ENCODE measurements at regions not wholly inside any gene's neighbourhood (a gene's known extent, or its start where the extent isn't known, plus 50 kb on each side); places are given as distances from the start of the nearest gene placed in this dataset.
"Not testable (repeated sequence)": the region's sequence is repeated elsewhere in the genome, so short reads cannot be mapped to it uniquely, and the experiment has no call there.

DNA sequence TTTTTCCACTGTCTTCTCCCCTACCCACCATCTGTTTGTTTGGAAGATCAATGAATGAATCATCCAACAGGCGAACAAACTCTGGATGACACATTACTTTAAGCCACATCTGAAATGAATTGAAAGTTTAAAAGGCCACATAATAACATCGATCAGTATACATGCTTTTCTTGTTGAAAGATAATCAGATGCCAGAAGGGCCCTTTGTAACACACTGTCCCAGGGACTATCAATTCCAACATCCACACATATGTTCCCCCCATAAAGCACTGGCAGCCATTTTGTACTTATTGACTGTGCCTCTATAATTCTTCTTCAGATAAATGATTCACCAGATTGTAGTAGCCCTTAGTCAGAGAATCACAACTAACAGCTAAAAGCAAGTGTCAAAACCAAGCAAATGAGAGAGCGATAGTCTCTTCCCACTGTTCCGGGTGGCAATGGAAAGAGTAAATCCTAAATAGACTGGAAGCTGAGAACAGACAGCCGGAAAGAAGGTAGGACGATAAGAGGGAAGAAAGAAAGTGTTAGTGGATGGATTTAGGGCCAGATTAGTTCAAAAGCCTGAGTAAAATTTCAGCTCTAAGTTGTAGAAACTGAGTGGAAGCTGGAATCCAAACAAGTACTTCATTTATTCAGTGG, 184.9 kb upstream of the TENT5A start:
- no peak for ATAC-seq
- intact Hi-C loops (cut with DNase I) = no loop called here

GRCh38 chr6:81934936-81935335, 182.5 kb upstream of the TENT5A start:
- DNase-seq (ENCODE audit: low spot score) = no peak
- no peak for ATAC-seq
- intact Hi-C loops (cut with DNase I) = no loop called here

More for the DNA sequence above, 184.9 kb upstream of the TENT5A start:
- DNase-seq (ENCODE audit: low spot score) = no peak

DNA sequence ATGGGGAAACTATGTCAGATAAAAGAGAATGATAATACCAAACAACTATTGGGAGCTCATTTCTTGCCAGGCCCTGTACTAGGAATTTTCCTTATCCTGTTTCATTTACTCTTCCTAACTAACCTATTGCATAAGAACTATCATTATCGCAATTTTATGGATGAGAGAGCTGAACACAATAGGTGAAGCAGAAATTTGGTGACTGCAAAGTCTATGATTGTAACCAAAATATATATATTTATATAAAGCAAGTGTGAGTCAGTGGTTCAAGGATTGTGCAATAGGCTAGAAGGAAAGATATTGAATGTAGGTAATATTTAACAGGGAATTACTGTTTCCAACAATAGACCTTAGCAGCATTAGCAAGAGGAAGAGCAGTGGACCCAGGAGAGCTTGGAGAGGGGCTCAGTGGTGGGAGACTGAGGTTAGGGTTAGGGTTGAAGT, 181.1 kb upstream of the TENT5A start:
- intact Hi-C loops (cut with DNase I) = no loop called here
- no peak for ATAC-seq

GRCh38 chr6:81933089-81933488, 180.6 kb upstream of the TENT5A start:
- DNase-seq (ENCODE audit: low spot score) (no peak), ATAC-seq (no peak)
- intact Hi-C loops (cut with DNase I) = no loop called here

More for the DNA sequence above, 181.1 kb upstream of the TENT5A start:
- DNase-seq (ENCODE audit: low spot score) = no peak

DNA sequence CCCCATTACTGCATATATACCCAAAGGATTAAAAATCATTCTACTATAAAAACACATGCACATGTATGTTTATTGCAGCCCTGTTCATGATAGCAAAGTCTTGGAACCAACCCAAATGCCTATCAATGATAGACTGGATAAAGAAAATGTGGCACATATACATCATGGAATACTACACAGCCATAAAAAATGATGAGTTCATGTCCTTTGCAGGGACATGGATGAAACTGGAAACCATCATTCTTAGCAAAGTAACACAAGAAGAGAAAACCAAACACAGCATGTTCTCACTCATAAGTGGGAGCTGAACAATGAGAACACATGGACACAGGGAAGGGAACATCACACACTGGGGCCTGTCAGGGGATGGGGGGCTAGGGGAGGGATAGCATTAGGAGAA, 180.0 kb upstream of the TENT5A start:
- ATAC-seq; DNase-seq (ENCODE audit: low spot score); intact Hi-C loops (cut with DNase I): not testable (repeated sequence)

- intact Hi-C loops (cut with DNase I) = no loop called here
- DNase-seq (ENCODE audit: low spot score) (no peak), ATAC-seq (no peak)
These were observed 177.3 kb upstream of the TENT5A start for GRCh38 chr6:81929828-81930227.

DNA sequence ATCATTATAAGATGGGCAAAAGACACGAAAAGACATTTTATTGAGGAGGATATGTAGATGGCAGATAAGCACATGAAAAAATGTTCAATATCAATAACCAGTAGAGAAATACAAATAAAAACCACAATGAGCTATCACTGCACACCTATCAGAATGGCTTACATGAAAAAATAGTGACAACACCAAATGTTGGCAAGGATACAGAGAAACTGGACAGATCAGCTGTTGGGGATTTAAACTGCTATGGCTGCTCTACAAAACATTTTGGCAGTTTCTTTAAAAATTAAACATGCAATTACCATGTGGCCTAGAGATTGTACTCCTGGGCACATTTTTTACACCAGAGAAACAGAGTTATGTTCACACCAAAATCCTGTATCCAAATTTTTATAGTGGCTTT, 172.7 kb upstream of the TENT5A start:
- no peak for DNase-seq (ENCODE audit: low spot score)
- ATAC-seq = no peak
- intact Hi-C loops (cut with DNase I) = no loop called here

DNA sequence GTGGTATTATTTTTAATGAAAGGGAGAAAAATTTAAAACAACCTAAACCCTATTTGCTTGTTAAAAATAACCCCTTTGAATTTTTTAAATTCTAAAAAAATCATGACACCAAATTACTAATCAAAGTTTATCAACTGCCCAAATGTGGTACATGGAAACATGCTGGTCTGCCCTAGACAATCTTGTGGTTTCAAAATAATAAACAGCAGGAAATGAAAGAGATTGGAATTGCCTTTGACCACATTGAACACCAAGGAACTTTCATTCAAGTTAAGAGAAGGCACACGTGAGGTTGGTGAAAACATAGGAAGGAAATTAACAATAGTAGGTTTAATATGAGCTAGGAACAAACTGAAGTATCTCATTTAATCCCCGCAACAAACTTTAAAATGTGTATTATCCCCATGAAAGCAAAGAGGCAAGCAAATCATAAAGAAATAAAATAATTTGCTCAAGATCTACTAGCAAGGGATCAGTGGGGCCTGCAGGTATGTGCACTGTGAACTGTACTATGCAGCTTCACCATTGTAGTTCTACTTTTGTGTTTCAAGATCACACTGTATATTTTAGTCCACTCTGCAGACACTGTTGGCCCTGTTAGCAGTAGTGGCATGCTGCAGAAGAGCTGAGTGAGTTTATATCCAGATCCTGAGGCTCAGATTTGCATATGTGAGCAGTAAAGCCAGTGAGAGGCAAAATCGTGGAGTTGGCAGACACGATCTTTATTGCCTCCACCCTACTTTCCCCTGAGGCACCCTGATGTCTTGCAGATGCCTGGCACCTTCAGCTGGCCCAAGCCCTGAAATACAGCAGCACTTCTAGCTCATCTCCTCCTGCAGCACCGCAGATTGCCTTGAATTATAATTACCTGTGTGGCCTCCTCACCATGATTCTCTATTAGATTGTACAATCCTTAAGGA, 157.8 kb upstream of the TENT5A start:
- DNase-seq (ENCODE audit: low spot score) (no peak), ATAC-seq (no peak)
- intact Hi-C loops (cut with DNase I) = no loop called here

GRCh38 chr6:81909162-81909561, 156.7 kb upstream of the TENT5A start:
- ATAC-seq = no peak
- intact Hi-C loops (cut with DNase I) = no loop called here

DNA sequence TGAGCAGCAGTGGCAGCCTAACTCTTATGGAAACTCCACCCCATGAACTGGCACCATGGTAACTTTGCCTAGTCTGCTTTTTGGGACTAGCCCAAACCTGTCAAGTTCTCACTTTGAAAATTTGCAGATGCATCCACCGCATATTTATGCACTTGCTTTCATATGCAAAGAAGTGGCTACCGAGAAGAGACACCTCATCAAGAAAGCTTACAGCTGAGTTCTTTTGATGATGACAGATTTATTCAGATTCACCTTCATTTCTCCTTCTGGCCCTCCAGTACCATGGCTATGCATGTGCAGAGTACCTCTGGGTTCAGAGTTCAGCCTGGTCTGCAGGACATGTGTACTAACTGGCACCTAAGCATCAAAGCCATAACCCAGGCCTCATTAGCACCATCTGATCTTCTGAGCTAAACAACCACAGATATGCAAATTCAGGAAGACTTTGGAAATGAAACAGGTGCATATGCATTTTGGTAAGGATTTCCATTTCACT, 154.3 kb upstream of the TENT5A start:
- intact Hi-C loops (cut with DNase I) = no loop called here
- ATAC-seq (no peak), DNase-seq (ENCODE audit: low spot score) (no peak)

More at GRCh38 chr6:81909162-81909561, 156.7 kb upstream of the TENT5A start:
- DNase-seq (ENCODE audit: low spot score) = no peak

- ATAC-seq = no peak
- no peak for DNase-seq (ENCODE audit: low spot score)
- intact Hi-C loops (cut with DNase I) = no loop called here
These were observed 153.6 kb upstream of the TENT5A start for GRCh38 chr6:81906041-81906440.

DNA sequence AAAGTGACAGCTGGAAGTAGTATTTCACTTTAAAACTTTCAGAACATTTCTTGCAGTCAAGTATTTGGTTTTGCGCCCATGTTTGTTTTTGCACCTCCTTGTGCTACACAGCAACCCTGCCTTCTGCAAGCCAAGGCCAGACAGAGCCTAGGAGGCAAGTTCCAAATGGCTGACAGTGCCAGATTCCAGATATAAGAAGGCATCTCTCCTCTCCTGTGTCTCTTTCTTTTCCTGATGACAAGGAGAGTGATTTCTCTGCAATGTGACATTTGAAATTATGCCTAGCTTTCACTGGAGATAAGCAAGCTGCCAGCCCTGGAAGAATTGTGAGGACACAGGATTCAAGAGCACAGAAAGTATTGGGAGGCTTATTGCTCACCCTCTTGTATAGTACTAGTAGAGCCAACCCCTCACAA, 149.1 kb upstream of the TENT5A start:
- ATAC-seq (peak; percentile 56), DNase-seq (ENCODE audit: low spot score) (no peak)
- intact Hi-C loops (cut with DNase I) = no loop called here

- intact Hi-C loops (cut with DNase I) = no loop called here
These were observed 148.1 kb upstream of the TENT5A start for GRCh38 chr6:81900616-81901015.

DNA sequence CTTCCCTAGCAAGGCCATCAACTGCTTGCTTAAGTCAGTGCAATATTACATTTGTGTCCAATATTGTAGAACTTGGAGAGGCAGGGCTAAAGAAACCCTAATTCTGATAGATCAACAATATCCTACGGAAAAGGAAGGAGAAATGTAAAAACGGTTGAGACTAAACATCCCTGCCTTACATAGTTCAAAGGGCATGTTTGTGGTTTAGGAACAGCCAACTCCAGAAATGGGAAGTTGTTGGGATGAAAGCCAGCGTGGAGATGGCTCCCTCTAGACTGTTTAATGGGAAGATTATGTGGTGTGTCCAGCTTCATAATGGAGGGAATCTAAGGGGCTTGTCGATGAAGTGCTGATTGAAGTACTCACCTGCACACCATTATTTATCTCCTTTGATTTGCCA, 145.3 kb upstream of the TENT5A start:
- no peak for DNase-seq (ENCODE audit: low spot score)
- ATAC-seq = no peak
- intact Hi-C loops (cut with DNase I) = no loop called here

More at GRCh38 chr6:81900616-81901015, 148.1 kb upstream of the TENT5A start:
- ATAC-seq (no peak), DNase-seq (ENCODE audit: low spot score) (no peak)

DNA sequence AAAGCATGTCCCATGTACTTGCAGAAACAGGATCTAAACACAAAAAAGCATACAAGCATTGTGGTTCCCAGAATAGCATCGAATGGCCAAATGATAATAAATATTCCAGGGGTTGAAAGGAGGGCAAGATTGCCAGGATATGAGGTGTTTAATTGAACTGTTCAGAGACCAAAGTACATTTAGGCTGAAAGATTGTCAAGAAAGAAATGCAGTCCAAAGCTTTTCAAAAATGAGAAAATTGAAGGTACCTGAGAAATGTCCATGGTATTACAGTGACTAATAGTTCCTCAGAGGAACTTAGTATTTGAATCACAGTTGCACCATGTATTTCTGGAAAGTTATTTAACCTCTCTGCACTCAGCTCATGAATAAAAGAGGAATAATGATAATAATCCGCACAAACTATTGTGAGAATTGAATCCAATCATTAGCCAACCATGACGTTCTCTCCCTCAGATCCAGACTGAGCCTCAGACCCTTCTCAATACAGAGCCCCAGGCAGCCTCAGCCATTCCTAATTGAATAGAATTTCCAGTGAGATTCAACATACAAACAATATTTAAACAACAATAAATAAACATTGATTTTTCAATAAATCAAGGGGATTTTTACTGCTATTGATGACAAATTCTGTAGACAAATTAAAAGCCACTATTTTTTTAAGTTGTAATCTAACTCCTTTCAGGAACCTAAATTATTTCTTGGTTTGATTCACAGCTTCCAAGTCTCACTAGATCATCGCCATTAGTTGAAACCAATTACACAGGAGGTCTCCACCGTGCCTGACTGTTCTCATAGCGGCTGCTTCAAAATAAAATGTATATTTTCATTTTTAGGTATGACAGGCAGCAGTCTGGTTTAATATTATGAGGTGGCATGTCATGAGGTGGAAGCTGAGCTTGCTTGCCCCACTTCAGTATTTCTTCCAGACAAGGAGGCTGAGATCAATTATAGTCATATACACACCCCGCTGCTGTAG, 144.3 kb upstream of the TENT5A start:
- no peak for ATAC-seq
- intact Hi-C loops (cut with DNase I) = no loop called here
- DNase-seq (ENCODE audit: low spot score) = no peak

GRCh38 chr6:81895511-81896185, 143.2 kb upstream of the TENT5A start:
- intact Hi-C loops (cut with DNase I) = no loop called here
- DNase-seq (ENCODE audit: low spot score) (no peak), ATAC-seq (peak; percentile 50)

DNA sequence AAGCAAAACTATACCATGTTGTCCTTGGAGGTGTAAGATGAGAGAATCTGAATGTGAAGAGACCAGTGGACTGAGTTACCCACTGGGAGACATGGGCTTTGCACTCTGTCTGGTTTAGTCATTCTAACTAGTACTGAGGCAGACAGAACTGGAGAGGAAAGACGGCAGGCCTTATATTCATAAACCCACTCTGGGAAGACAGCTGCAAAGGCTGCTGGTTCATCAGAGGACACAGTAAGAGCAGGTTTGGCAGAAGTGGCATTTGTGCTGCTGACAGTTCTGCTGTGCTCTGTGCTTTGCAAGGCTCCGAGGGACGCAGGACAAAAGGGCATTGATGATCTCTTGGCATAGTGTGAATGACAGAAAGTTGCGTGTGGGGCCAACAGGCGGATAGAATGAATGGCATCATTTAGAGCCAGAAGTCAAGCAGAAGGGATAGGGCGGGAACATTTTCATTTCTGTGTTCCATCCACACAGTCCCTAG, 142.3 kb upstream of the TENT5A start:
- ATAC-seq (peak; percentile 88), DNase-seq (ENCODE audit: low spot score) (peak; percentile 64)
- intact Hi-C loops (cut with DNase I) = no loop called here

DNA sequence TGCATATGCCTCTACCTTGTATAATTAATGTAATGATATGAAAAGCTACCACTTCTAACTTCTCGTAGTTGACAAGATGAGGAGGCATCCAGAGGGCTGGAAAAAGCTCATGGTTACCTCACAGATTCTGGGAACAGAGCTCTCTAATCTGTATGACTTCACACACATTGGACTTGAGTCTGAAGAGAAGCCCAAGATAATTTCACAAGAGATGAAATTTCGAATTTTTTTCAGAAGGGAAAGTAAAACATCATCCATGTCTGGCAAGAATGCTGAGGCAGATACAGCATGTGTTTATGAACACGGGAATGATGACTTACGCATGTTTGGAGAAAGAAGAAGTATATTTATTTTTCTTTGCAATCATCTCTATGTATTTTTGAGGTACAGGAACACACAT, 141.8 kb upstream of the TENT5A start:
- intact Hi-C loops (cut with DNase I) = no loop called here
- ATAC-seq (peak; percentile 89), DNase-seq (ENCODE audit: low spot score) (no peak)
